Activated CD4-positive, alpha-beta T cell treated with anti-CD3 and anti-CD28 coated beads, Interleukin-2, amount 10 ng/mL, durations not matched to agents 24 days and 14 days (primary cell): ENCODE measurements at regions not wholly inside any gene's neighbourhood (a gene's known extent, or its start where the extent isn't known, plus 50 kb on each side); places are given as distances from the start of the nearest gene placed in this dataset.
"Not testable (repeated sequence)": the region's sequence is repeated elsewhere in the genome, so short reads cannot be mapped to it uniquely, and the experiment has no call there.

ENCODE experiments used
- DNase-seq: peaks from one replicate; pipeline ENCODE4 v3.0.0; 2022
- H3K27ac Mint-ChIP-seq: one replicate; pipeline ENCODE4 v1.8.0; 2022; ENCODE audit warnings: mild to moderate bottlenecking, mixed read lengths
- H3K27me3 Mint-ChIP-seq: one replicate; pipeline ENCODE4 v1.8.0; 2022; ENCODE audit warnings: mixed read lengths
- H3K36me3 Mint-ChIP-seq: one replicate; pipeline ENCODE4 v1.8.0; 2022; ENCODE audit warnings: low read depth, mild to moderate bottlenecking, mixed read lengths
- H3K4me1 Mint-ChIP-seq: one replicate; pipeline ENCODE4 v1.8.0; 2021; ENCODE audit warnings: mixed read lengths
- H3K4me3 Mint-ChIP-seq: one replicate; pipeline ENCODE4 v1.8.0; 2022; ENCODE audit warnings: mild to moderate bottlenecking, moderate library complexity, mixed read lengths
- H3K9me3 Mint-ChIP-seq: one replicate; pipeline ENCODE4 v1.8.0; 2021; ENCODE audit warnings: mixed read lengths
- intact Hi-C: fragments of 100-400 bp; cut with micrococcal nuclease; formaldehyde crosslinking; loops from one replicate; pipeline ENCODE4 v1.15.1; 2023

DNA sequence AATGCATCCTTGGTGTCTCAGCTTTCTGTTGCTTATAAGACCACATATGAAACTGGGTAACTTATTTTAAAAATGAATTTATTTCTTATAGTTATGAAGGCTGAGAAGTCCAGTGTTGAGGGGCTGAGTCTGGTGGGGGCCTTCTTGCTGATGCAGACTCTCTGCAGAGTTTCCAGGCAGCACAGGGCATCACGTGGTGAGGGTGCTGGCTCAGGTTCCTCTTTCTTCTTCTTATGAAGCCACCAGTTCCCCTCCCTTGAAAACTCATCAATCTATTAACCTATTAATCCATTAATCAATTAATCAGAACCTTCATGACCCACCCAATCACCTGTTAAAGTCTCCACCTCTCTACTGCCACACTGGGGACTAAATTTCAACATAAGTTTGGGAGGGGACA, 595.6 kb upstream of the NRP1 start:
- Mint-ChIP-seq H3K27me3 (peaks cover 4% of the 10 kb centered on the region), H3K27ac (no peak overlapping the region), H3K4me3 (no peak overlapping the region), H3K4me1 (no peaks in the 10 kb centered on the region), H3K36me3 (no peaks in the 10 kb centered on the region), H3K9me3 (no peaks in the 10 kb centered on the region)
- no peak for DNase-seq
- intact Hi-C loops = no loop called here

DNA sequence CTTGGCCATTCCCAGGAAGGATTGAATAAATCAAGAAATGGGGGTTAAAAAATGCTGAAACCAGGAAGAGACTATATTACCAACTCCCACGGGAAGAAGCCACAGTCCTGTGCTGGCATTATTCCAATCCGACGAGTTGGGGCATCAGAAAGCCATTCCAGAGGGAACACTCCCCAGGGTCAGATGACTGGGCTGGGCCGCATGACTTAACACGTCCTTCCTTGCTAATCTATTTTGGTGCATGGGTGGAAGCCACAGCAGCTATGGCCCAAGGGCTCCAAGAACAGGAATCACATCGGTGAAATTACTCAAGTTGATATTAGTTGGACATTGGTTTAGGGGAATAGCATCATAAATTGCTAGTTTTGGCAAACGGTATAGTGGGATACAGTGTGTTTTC, 592.9 kb upstream of the NRP1 start:
- Mint-ChIP-seq H3K36me3 (no peaks in the 10 kb centered on the region), H3K27ac (no peak overlapping the region), H3K4me1 (no peaks in the 10 kb centered on the region), H3K27me3 (no peaks in the 10 kb centered on the region), H3K4me3 (no peak overlapping the region), H3K9me3 (no peaks in the 10 kb centered on the region)
- intact Hi-C loops = no loop called here
- no peak for DNase-seq

DNA sequence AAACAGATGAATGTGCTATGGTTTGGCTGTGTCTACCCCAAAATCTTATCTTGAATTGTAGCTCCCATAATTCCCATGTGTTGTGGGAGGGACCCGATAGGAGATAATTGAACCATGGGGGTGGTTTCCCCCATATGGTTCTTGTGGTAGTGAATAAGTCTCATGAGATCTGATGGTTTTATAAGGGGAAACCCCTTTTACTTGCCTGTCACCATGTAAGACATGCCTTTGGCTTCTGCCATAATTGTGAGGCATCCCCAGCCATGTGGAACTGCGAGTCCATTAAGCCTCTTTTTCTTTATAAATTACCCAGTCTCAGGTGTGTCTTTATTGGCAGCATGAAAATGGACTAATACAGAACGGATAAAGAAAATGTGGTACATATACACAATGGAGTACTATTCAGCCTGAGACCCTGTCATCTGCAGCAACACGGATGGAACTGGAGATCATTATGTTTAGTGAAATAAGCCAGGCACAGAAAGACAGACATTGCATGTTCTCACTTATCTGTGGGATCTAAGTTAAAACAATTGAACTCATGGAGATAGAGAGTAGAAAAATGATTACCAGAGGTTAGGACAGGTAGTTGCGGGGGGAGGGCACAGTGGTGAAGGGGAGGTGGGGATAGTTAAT, 587.6 kb upstream of the NRP1 start:
- no peak overlapping the region for H3K4me3 Mint-ChIP-seq
- intact Hi-C loops = no loop called here
- DNase-seq = no peak
- H3K27ac Mint-ChIP-seq = no peak overlapping the region
- no peaks in the 10 kb centered on the region for H3K36me3 Mint-ChIP-seq
- H3K27me3 Mint-ChIP-seq = no peaks in the 10 kb centered on the region
- no peaks in the 10 kb centered on the region for H3K9me3 Mint-ChIP-seq
- H3K4me1 Mint-ChIP-seq = no peaks in the 10 kb centered on the region

DNA sequence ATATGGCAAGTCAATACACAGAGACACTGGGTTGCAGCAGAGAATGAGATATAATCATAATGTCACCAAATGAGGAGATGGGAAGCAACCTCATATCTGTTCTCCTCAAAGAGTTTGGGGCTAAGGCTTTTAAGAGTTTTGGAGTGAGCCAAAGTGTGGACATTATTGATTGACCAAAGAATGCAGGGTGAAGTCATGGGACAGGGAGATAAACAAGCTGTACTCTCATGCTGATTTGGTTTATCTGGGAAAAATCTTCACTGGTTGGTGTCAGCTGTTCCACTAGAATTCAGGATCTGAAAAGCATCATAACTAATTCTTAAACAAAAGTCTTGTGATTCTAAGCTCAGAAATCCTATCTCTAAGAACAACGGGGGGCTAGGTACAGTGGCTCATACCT, 585.9 kb upstream of the NRP1 start:
- DNase-seq = no peak
- intact Hi-C loops = no loop called here

DNA sequence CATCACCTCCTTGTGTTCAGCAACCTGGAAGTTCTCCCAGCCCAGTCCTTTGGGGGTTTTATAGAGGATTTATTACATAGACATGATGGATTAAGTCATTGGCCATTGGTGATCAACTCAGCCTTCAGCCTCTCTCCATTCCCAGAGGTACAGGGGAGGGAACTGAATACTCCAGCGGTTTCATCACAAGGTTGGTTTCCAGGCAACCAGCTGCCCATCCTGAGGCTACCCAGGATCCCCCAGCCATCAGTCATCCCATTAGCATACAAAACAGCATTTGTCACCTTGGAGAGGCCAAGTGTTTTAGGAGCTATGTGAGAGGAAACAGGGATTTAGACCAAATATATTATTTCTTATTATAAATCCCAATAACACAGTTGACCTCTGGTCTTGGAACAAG, 584.8 kb upstream of the NRP1 start:
- no peak overlapping the region for H3K27ac Mint-ChIP-seq
- no peak overlapping the region for H3K4me3 Mint-ChIP-seq
- H3K9me3 Mint-ChIP-seq = no peaks in the 10 kb centered on the region
- no peaks in the 10 kb centered on the region for H3K36me3 Mint-ChIP-seq
- DNase-seq = no peak
- H3K27me3 Mint-ChIP-seq = no peaks in the 10 kb centered on the region
- no peaks in the 10 kb centered on the region for H3K4me1 Mint-ChIP-seq
- intact Hi-C loops = no loop called here

More for the DNA sequence above, 585.9 kb upstream of the NRP1 start:
- no peaks in the 10 kb centered on the region for H3K4me1 Mint-ChIP-seq
- no peaks in the 10 kb centered on the region for H3K36me3 Mint-ChIP-seq
- H3K4me3 Mint-ChIP-seq = no peak overlapping the region
- no peaks in the 10 kb centered on the region for H3K9me3 Mint-ChIP-seq
- no peak overlapping the region for H3K27ac Mint-ChIP-seq
- no peaks in the 10 kb centered on the region for H3K27me3 Mint-ChIP-seq

DNA sequence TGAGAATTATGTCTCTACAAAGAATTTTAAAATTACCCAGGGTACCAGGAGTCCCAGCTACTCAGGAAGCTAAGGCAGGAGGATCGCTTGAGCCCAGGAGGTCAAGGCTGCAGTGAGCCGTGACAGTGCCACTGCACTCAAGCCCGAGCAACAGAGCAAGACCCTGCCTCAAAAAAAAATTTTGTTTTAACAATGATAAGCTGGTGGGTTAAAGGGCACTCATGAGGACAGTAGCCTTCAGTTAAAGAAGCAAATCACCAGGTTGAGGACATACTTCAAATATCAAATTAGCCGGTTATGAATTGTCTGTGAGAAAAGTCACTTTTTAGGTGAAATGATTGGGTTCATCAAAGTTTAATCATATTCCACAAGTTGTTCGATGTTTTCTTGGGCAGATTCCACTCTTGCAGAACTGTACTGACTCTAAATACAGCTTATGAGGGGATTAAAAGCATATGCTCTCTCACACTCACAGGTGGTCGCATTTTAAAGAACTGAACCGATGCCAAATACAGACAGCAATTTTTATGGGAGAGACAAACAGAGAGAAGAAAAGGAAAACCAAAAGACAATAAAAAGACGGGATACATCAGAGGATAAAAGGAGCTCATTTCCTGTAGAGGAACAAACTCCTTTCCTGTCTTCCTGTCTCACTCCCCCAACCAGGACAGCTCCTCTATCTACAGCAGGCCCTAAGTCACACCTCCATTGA, 582.8 kb upstream of the NRP1 start:
- H3K27ac Mint-ChIP-seq = no peak overlapping the region
- no peaks in the 10 kb centered on the region for H3K27me3 Mint-ChIP-seq
- no peaks in the 10 kb centered on the region for H3K9me3 Mint-ChIP-seq
- H3K36me3 Mint-ChIP-seq = no peaks in the 10 kb centered on the region
- intact Hi-C loops = no loop called here
- no peaks in the 10 kb centered on the region for H3K4me1 Mint-ChIP-seq
- no peak for DNase-seq
- H3K4me3 Mint-ChIP-seq = no peak overlapping the region

DNA sequence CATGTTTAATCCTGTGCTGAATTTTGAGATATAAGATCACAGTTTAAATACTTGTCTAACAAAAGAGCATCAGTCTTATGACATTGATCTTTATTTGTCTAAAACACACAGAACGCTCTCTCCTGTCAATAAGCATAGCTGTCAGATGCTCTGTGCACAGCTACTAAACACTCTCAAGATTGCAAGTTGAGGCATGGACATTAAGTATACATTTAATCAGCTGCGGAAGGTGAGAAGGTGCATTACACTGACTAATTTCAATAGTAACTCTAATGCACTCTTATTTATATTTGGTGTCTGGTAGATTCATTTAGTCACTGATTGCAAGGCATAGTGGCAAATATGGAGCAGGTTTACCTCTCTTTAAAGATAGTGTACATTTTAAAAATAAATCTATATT, 580.3 kb upstream of the NRP1 start:
- no peak overlapping the region for H3K4me3 Mint-ChIP-seq
- H3K36me3 Mint-ChIP-seq = no peaks in the 10 kb centered on the region
- intact Hi-C loops = no loop called here
- no peaks in the 10 kb centered on the region for H3K4me1 Mint-ChIP-seq
- DNase-seq = no peak
- no peaks in the 10 kb centered on the region for H3K27me3 Mint-ChIP-seq
- no peaks in the 10 kb centered on the region for H3K9me3 Mint-ChIP-seq
- H3K27ac Mint-ChIP-seq = no peak overlapping the region

DNA sequence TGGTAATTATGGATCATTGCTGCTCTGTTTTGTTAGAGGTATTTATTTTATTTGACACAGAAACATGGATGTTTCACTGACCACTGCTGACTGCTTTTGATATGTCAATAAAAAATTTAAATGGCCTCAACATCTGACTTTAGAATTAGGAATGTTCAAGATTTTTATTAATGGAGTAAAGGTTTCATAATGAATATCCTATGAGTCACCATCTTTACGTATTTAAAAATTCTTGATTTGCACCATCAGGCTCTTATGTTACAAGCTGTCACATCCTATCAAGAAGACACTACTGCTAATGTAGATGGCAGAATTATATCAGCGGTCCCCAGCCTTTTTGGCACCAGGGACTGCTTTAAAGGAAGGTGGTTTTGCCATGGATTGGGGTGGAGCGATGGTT, 578.7 kb upstream of the NRP1 start:
- H3K27me3 Mint-ChIP-seq = no peaks in the 10 kb centered on the region
- H3K4me1 Mint-ChIP-seq = no peaks in the 10 kb centered on the region
- DNase-seq = no peak
- H3K4me3 Mint-ChIP-seq = no peak overlapping the region
- no peaks in the 10 kb centered on the region for H3K36me3 Mint-ChIP-seq
- H3K9me3 Mint-ChIP-seq = no peaks in the 10 kb centered on the region
- intact Hi-C loops = no loop called here
- H3K27ac Mint-ChIP-seq = no peak overlapping the region

DNA sequence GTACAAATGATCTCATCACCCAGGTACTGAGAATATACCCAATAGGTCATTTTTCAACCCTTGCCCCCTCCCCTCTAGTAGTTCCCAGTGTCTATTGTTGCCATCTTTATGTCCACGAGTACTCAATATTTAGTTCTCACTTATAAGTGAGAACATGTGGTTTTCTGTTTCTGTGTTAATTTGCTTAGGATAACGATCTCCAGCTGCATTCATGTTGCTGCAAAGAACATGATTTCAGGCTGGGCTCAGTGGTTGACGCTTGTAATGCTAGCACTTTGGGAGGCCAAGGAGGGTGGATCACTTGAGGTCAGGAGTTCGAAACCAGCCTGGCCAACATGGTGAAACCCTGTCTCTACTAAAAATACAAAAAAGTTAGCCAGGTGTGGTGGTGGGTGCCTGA, 575.0 kb upstream of the NRP1 start:
- H3K36me3 Mint-ChIP-seq, H3K4me1 Mint-ChIP-seq, intact Hi-C loops, H3K27me3 Mint-ChIP-seq, H3K27ac Mint-ChIP-seq, H3K9me3 Mint-ChIP-seq, H3K4me3 Mint-ChIP-seq, DNase-seq: not testable (repeated sequence)

DNA sequence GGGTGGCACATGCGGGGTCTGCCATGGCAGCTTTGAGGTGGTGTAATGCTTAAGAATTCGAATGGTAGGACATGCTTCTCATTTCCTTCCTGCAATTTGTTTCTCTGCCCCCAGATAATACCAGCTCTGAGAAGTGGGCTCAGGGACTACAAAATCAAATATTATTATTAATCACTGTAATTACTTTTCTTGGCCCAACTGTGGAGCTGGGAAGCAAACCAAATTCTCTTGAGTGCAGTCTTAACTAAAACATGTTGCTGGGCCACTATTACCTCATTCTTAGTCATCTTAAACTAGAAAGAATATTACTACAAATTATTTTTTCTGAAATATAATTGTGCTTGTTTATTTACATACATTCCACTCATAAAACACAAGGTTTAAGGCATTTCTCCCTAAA, 566.7 kb upstream of the NRP1 start:
- intact Hi-C loops = no loop called here
- Mint-ChIP-seq H3K9me3 (no peaks in the 10 kb centered on the region), H3K27ac (no peak overlapping the region), H3K36me3 (no peaks in the 10 kb centered on the region), H3K4me1 (no peaks in the 10 kb centered on the region), H3K27me3 (no peaks in the 10 kb centered on the region), H3K4me3 (no peak overlapping the region)
- DNase-seq = no peak

DNA sequence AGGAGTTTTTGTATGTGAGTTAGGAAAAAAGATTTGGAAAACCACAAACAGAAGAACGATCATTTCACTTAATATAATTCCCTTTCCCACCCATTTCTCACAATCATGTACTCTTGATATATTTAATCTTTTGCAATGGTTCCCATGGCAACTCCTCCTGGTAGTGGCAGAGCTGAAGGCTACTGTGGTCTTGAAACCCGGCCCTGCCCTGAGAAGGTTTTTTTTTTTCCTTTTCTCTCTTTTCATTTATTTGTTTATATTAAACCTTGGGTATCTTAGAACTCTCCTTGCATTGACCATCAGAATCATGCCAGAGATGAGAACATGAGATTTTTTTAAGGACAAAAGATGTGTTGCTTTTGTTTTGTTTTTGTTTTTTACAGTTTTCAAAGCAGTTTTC, 566.1 kb upstream of the NRP1 start:
- no peak overlapping the region for H3K27ac Mint-ChIP-seq
- H3K9me3 Mint-ChIP-seq = no peaks in the 10 kb centered on the region
- H3K36me3 Mint-ChIP-seq = no peaks in the 10 kb centered on the region
- no peak overlapping the region for H3K4me3 Mint-ChIP-seq
- H3K4me1 Mint-ChIP-seq = no peaks in the 10 kb centered on the region
- intact Hi-C loops = no loop called here
- DNase-seq = no peak
- no peaks in the 10 kb centered on the region for H3K27me3 Mint-ChIP-seq

DNA sequence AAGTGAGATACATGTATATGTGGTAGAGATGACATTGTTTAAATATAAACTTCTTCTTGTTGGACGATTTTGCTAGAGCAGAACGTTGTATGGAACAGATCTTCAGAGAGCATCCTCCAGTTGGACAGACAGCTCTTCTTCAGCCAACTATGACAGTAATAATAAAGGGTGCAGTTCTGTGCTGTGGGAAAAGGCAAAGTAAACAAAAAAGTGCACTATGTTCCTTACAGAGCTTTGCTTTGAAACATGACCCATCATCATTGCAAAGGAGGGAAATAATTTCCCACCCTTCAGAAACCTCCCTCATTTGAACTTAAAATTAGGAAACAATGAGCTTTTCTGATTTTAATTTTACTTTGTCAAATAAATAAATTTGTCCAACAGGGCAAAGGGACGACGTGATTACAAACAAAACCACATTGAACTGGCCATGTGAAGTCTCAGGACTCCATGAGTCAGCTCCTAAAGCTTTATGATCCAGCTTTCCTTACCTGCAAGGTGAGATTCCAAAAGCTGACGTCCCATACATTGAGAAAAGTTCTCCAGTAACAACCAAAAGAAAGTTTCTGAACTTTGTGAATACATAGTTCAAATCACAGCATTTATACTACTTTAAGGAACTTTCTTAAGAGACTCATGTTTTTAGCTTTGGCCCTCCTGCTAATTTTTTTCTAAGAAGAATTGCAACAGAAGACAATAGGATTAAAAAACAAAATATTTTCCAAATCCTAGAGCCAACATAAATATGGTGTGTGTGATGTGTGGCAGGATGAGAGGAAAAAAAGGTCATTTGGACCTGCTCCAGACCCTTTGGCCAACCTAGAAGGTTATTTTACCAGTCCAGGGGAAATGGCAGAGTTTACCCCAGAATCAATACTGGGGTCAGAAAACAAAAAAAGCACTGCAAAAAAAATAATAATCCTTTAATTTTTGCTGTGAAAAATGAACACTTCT, 565.4 kb upstream of the NRP1 start:
- no peak for DNase-seq
- H3K4me3 Mint-ChIP-seq = no peak overlapping the region
- no peak overlapping the region for H3K27ac Mint-ChIP-seq
- H3K4me1 Mint-ChIP-seq = no peaks in the 10 kb centered on the region
- intact Hi-C loops = no loop called here
- H3K9me3 Mint-ChIP-seq = no peaks in the 10 kb centered on the region
- no peaks in the 10 kb centered on the region for H3K36me3 Mint-ChIP-seq
- no peaks in the 10 kb centered on the region for H3K27me3 Mint-ChIP-seq

DNA sequence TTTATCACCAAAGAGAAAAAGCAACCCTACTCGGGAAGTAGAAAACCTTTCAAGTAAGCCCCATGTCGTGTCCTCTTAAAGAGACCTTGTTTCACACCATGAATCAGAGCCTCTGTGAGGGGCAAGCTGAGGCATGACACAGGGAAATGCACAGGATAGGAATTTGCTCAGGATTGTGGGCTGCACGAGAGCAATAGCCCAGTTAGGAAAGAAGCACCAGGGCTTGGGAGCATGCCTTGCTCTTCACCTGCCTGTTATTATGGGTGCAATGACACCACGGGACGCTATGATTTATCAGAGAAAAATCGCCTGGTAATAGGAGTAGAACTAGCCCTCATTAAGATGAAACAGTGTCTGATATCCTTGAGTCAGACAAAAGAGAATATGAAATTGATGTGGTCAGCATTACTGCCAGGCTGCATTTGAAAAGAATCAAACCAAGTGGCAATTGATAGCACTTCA, 562.9 kb upstream of the NRP1 start:
- H3K27me3 Mint-ChIP-seq = no peaks in the 10 kb centered on the region
- no peaks in the 10 kb centered on the region for H3K4me1 Mint-ChIP-seq
- intact Hi-C loops = no loop called here
- no peaks in the 10 kb centered on the region for H3K9me3 Mint-ChIP-seq
- DNase-seq = no peak
- no peak overlapping the region for H3K4me3 Mint-ChIP-seq
- H3K27ac Mint-ChIP-seq = no peak overlapping the region
- no peaks in the 10 kb centered on the region for H3K36me3 Mint-ChIP-seq

DNA sequence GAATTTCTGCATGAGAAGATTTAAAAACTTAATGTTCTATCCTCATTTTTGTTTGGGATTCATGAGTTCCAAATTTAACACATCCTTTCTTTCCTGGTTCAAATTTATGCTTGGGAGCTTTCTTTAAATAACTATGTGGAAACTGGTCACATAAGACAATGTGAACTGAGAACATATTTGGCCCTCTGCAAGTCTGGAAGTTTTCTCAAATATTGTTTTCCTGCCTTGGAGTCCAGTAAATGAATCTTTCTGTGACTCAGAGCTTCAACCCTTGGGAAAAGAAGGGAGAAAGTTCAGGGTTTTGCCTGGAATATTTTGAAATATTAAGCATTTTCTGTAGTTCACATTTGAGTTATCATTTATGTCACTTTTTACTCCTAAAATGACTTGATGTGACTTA, 559.0 kb upstream of the NRP1 start:
- intact Hi-C loops = no loop called here
- no peaks in the 10 kb centered on the region for H3K36me3 Mint-ChIP-seq
- no peak overlapping the region for H3K27ac Mint-ChIP-seq
- H3K9me3 Mint-ChIP-seq = no peaks in the 10 kb centered on the region
- H3K27me3 Mint-ChIP-seq = no peaks in the 10 kb centered on the region
- no peaks in the 10 kb centered on the region for H3K4me1 Mint-ChIP-seq
- H3K4me3 Mint-ChIP-seq = no peak overlapping the region
- no peak for DNase-seq
